Heart left ventricle (tissue), 16 donors: ENCODE measurements at regions not wholly inside any gene's neighbourhood (a gene's known extent, or its start where the extent isn't known, plus 50 kb on each side); places are given as distances from the start of the nearest gene placed in this dataset.

Experiments used
- ATAC-seq, 4 donors: fragments of 200-7000 bp; cut with Tn5 transposase; one replicate each; pipeline ENCODE4 v1.9.1; 2020 to 2022; ENCODE audit warnings: moderate library complexity in 4 of 4, mild to moderate bottlenecking in 3 of 4, moderate number of reproducible peaks in 1 of 4
- DNase-seq, 5 donors: peaks; one replicate each; pipeline ENCODE4 v3.0.0-alpha.2; 2020
- H3K27ac ChIP-seq, 12 donors: fragments of 200-600 bp; sonication (generic) in 4 of 12; one replicate each; pipeline versions ENCODE4 v1.5.0 to v1.8.0; 2016 to 2022; ENCODE audit warnings: mild to moderate bottlenecking in 2 of 12
- H3K27me3 ChIP-seq, 9 donors: fragments of 200-600 bp; sonication (generic) in 2 of 9; one replicate each; pipeline versions ENCODE4 v1.5.1 to v1.8.0; 2016 to 2022; ENCODE audit warnings: mild to moderate bottlenecking in 3 of 9
- H3K36me3 ChIP-seq, 9 donors: fragments of 200-600 bp; sonication (generic) in 2 of 9; one replicate each; pipeline versions ENCODE4 v1.5.0 to v1.8.0; 2018 to 2022; ENCODE audit warnings: mild to moderate bottlenecking in 2 of 9
- H3K4me1 ChIP-seq, 12 donors: fragments of 200-600 bp; sonication (generic) in 4 of 12; one replicate each; pipeline versions ENCODE4 v1.5.0 to v1.8.0; 2016 to 2022; ENCODE audit warnings: mild to moderate bottlenecking in 3 of 12
- H3K4me3 ChIP-seq, 12 donors: fragments of 200-600 bp; sonication (generic) in 4 of 12; one replicate each; pipeline versions ENCODE4 v1.5.0 to v1.8.0; 2017 to 2022; ENCODE audit warnings: mild to moderate bottlenecking in 9 of 12, moderate library complexity in 4 of 12
- H3K9me3 ChIP-seq, 12 donors: fragments of 200-600 bp; sonication (generic) in 4 of 12; one replicate each; pipeline versions ENCODE4 v1.5.0 to v1.8.0; 2016 to 2022; ENCODE audit warnings: mild to moderate bottlenecking in 1 of 12
- CTCF ChIP-seq, 12 donors: fragments of 200-600 bp; sonication (generic) in 4 of 12; IDR thresholded peaks; one replicate each; pipeline versions ENCODE4 v1.5.0 to v1.8.0; 2018 to 2022; ENCODE audit warnings: antibody characterized with exemption in 12 of 12, mild to moderate bottlenecking in 5 of 12
- POLR2A ChIP-seq, 2 donors: fragments of 450-650 bp; IDR thresholded peaks; one replicate each; pipeline ENCODE4 v1.6.1; 2017; ENCODE audit warnings: antibody characterized with exemption in 2 of 2, mild to moderate bottlenecking in 2 of 2, moderate library complexity in 2 of 2
- WGBS, 4 donors: extraction: QIAGEN DNeasy Blood & Tissue Kit in 2 of 4; methylation state at CpG; one replicate each; pipeline versions ENCODE4 v1.1.5 to v1.1.7; 2013 to 2018; 5-methylcytosine and 5-hydroxymethylcytosine counted together
- intact Hi-C, 10 donors: fragments of 100-400 bp; cut with DNase I; formaldehyde crosslinking; loops; one replicate each; pipeline versions ENCODE4 v1.11.1 to v1.14.2; 2022
- donor health status: ischemic (EF 13 %, LVEDD 7.1; RV severe dilation, severe dysfunction).
- donor health status: healthy with polysubstance abuse.
- donor health status: DM: no; HTN: yes; CAD: no.
- donor health status: DM: no; HTN: no; CAD: no.
- donor health status: ischemic (EF 25% LVEDD 6.9; RV normal size, moderate dysfunction).
- donor health status: ischemic (EF 25% LVEDD 5.7; RV mildly dilated, moderate dysfunction).
- donor health status: healthy.
- donor health status: DM: yes; HTN: yes; CAD: no.
- donor health status: ischemic (EF 35%, LVEDD 5.7; RV mildly dilated, moderate dysfunction).
- donor health status: nonischemic (EF 11% LVEDD 7.7; RV severe dilation, severe dysfunction).
- donor health status: DM: yes; HTN: yes; CAD: no.
- donor health status: PGD.
- donor health status: ischemic (EF 29% LVEDD 5.4; RV normal size, mild dysfunction).
- donor health status: nonischemic (EF 23%, LVEDD 6.1; RV moderate dilation, normal function).

GRCh38 chr20:22288156-22288555 is 296.2 kb downstream of the FOXA2 start:
- no peaks in the 10 kb centered on the region for H3K4me1 ChIP-seq
- no peaks in the 10 kb centered on the region for H3K9me3 ChIP-seq
- WGBS, 4 donors = 75 to 87% (median 78%) methylated on average over 5 of the region's 5 CpGs
- DNase-seq (no peak), ATAC-seq (no peak)
- TF ChIP-seq CTCF (IDR thresholded peaks at IDR 0.05) (no peak), POLR2A (IDR thresholded peaks at IDR 0.05) (no peak)
- H3K4me3 ChIP-seq = no peak overlapping the region
- H3K27me3 ChIP-seq = peaks cover 0 to 29% (median 0%) of the 10 kb centered on the region in 9 donors
- intact Hi-C loops = no loop called here
- H3K36me3 ChIP-seq = no peaks in the 10 kb centered on the region
- H3K27ac ChIP-seq = no peak overlapping the region

- intact Hi-C loops = no loop called here
- Histone ChIP-seq H3K27me3 (peaks cover 0 to 24% (median 0%) of the 10 kb centered on the region in 9 donors), H3K36me3 (no peaks in the 10 kb centered on the region), H3K9me3 (no peaks in the 10 kb centered on the region), H3K4me1 (no peaks in the 10 kb centered on the region), H3K4me3 (no peak overlapping the region), H3K27ac (no peak overlapping the region)
- WGBS, 4 donors = 9 to 17% (median 14%) methylated on average over 1 of the region's 1 CpG
- no peak for DNase-seq
- no peak for ATAC-seq
- TF ChIP-seq POLR2A (IDR thresholded peaks at IDR 0.05) (no peak), CTCF (IDR thresholded peaks at IDR 0.05) (no peak)
These were observed 298.8 kb downstream of the FOXA2 start for GRCh38 chr20:22285555-22285954.

GRCh38 chr20:22282696-22283095 is 301.7 kb downstream of the FOXA2 start:
- H3K27ac ChIP-seq = no peak overlapping the region
- H3K9me3 ChIP-seq = peaks cover 0 to 3% (median 0%) of the 10 kb centered on the region in 12 donors
- peaks cover 0 to 8% (median 0%) of the 10 kb centered on the region in 9 donors for H3K27me3 ChIP-seq
- DNase-seq (no peak), ATAC-seq (no peak)
- H3K4me3 ChIP-seq = no peak overlapping the region
- TF ChIP-seq CTCF (IDR thresholded peaks at IDR 0.05) (no peak), POLR2A (IDR thresholded peaks at IDR 0.05) (no peak)
- whole genome bisulfite sequencing, 4 donors = 75 to 83% (median 80%) methylated on average over 3 of the region's 3 CpGs
- intact Hi-C loops = no loop called here
- no peaks in the 10 kb centered on the region for H3K4me1 ChIP-seq
- H3K36me3 ChIP-seq = no peaks in the 10 kb centered on the region

- no peak for DNase-seq
- no peaks in the 10 kb centered on the region for H3K4me1 ChIP-seq
- intact Hi-C loops = no loop called here
- H3K27ac ChIP-seq = no peak overlapping the region
- ATAC-seq = no peak
- peaks cover 0 to 3% (median 0%) of the 10 kb centered on the region in 9 donors for H3K27me3 ChIP-seq
- 58 to 72% (median 66%) methylated on average over 4 of the region's 4 CpGs for WGBS, 4 donors
- TF ChIP-seq POLR2A (IDR thresholded peaks at IDR 0.05) = no peak
- no peak for TF ChIP-seq CTCF (IDR thresholded peaks at IDR 0.05)
- H3K36me3 ChIP-seq = no peaks in the 10 kb centered on the region
- no peak overlapping the region for H3K4me3 ChIP-seq
- peaks cover 0 to 4% (median 0%) of the 10 kb centered on the region in 12 donors for H3K9me3 ChIP-seq
These were observed 310.0 kb downstream of the FOXA2 start for GRCh38 chr20:22274330-22274729.
